CD4-positive, alpha-beta T cell treated with Interleukin-15 for 1 hour (primary cell): ENCODE measurements at regions not wholly inside any gene's neighbourhood (a gene's known extent, or its start where the extent isn't known, plus 50 kb on each side); places are given as distances from the start of the nearest gene placed in this dataset.
"Not testable (repeated sequence)": the region's sequence is repeated elsewhere in the genome, so short reads cannot be mapped to it uniquely, and the experiment has no call there.

Experiments used
- DNase-seq: peaks from one replicate; pipeline ENCODE4 v3.0.0-alpha.2; 2020

DNA sequence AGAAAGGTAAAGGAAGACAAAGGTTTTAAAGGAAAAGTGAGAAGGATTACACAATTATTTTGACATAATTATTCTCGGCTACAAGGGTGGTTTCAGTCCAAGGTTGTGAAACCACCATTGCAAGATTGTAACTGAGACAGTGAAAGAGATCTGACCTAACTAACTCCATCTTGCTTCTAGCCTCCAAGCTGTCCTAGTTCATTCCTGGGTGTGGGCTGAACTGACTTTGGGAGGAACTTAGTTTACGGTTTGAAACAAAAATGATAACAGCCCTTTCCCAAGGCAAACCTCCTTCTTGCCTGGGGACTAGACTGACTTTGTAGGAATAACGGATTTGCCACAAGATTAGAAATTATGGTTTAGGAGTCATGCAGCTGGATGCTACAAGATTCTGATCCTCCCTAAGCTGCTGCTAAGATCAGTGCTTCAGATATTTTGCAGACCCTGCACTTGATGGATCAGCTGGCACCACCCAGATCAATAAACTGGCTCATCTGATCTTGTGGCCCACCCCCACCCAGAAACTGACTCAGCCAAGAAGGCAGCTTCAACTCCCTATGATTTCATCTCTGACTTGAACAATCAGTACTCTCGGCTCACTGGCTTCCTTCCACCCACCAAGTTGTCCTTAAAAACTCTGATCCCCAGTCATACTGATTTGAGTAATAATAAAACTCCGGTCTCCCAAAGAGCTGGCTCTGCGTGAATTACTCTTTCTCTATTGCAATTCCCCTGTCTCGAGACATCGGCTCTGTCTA is 57.7 kb upstream of the AADACL2 start:
- no peak for DNase-seq

DNA sequence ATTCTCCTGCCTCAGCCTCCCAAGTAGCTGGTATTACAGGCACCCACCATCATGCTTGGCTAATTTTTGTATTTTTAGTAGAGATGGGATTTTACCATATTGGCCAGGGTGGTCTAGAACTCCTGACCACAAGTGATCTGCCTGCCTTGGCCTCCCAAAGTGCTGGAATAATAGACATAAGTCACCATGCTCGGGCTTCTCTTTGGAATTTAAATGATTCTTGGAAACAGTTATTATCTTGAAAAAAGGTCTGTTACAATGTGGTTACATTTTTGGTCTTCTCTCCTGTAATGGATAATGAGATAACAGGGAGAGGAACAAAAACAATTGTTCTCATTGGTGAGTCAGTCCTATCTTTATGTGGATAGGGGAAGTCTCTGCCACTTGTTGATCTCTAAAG is 59.8 kb upstream of the AADACL2 start:
- no peak for DNase-seq

DNA sequence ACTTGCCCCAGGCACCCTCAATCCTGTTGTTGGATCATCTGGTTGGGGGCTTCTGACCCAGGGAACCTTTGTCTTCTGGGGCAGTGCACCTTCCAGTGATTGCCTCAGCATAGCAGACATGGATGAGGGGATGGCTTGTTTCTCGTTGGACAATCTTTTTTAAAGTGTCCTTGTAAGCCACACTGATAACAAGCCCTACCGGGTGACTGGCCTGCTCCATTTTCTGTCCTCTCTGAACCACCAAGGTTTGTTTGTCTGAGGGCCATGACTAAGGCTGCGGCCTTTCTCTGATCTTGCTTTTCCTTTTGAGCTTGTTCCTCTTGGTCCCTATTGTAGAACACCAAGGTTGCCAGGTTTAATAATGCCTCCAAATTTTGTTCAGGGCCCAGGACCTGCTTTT is 66.0 kb upstream of the AADACL2 start:
- not testable (repeated sequence) for DNase-seq

DNA sequence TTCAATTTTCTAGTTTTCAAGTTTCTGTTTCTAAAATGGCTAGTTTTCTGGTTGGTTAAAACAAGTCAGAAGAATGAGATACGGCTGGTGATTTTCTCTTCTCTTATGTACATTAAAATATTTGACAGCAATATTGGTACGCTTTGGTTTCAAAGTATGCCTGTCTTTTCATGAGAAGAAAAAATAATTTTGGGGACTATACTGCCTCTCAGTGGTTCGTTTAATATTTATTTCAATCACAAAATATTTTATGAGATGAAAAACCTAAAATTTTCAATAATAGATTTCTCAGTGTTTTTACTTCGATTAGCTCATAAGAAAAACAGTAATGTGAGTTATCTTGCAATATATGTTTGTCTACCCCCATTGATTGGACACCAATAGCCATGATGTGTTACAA is 72.8 kb upstream of the AADACL2 start:
- DNase-seq: no peak

DNA sequence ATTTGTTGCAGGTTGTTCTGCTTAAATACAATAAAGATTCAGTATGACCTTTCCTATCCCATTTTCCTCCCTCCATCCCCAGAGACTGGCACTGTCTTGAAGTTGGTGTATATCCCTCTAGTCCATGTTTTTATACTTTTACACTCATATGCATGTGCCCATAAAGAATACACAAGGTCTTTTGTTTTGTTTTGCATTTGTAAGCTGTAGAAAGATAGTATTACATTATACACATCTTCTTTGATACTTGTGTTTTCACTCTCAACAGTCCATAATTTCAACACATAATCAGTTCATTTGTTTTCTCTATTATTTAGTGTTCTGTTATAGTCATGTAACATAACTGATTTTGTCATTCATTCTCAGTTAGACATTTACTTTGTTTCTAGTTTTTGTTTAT is 88.7 kb upstream of the AADACL2 start:
- no peak for DNase-seq

DNA sequence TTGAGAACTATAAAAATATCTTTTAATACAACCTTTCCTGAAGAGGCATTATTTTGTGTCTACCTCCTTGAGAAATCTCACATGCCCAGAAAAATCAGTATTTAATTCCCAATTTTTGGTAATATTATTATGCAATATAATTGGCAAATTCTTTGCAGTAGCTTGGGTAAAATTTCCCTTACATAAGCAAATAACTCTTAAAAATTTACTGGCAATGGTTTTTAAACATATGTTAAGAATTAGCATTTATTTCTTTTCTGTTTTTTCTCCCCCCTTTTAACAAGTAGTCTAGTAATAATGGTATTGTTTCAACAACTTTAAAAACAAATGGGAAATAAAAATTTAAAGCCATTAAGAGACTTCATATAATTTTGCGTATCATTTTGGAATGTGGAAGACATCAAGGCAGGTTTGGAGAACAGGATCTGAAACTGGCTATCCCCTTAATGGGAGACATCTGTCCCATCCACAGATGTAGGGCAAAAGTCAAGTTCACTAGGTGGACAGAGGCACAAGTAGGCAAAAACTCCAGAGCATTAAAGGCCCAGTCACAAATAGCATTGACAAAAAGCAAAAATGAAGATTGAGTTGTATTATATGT is 89.6 kb upstream of the AADACL2 start:
- no peak for DNase-seq

DNA sequence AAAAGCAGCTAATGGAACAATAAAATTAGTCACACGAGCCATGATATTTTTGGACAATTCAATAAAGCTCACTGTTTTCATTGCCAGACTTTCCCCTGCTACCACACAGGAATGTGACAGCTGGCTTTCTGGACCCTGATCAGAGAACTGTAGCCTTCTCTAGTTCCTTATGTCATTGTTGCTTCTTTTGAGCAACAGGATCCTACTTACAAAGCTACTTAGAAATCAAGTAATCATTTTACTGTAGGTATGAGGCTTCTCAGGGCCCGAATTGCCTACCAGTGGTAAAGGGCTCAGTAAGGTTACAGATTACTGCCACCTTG is 94.3 kb upstream of the AADACL2 start:
- DNase-seq: no peak

DNA sequence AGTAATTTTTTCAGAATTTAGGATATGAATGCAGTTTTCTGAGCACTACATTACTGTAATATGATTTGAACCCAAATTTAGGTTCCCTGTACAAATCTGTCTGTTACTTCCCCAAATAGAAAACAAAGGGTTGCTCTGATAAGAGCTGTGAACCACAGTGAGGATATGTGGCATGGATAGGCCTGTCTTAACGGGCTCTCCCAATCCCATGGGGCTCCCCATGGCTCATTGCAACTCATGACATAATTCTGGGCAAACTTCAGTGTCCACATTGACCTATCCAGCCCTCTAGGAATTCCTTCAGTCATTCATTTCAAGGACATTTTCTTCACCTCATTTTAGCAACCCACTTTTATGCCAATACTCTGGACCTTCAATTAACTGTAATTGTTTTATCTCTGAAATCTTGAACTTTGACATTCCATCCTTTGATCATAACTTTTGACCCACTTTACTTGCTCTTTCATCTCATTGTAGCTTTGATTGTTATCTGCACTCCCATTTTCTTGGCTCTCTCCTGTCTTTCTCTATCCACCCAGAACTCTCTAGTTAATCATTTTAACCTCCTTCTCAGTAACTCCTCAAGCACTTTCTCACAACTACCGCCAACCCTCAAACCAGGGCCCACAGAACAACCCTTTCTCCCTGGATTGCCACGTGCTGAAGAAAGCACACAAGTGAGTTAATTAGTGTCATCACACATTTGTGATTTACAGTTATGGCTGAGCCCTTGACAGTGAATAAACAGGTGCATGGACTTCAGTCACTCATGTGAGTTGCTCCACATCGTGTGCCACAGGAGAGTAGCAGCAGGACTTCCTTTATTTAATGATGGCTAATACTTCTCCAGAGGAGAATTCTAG is 94.9 kb upstream of the AADACL2 start:
- no peak for DNase-seq

DNA sequence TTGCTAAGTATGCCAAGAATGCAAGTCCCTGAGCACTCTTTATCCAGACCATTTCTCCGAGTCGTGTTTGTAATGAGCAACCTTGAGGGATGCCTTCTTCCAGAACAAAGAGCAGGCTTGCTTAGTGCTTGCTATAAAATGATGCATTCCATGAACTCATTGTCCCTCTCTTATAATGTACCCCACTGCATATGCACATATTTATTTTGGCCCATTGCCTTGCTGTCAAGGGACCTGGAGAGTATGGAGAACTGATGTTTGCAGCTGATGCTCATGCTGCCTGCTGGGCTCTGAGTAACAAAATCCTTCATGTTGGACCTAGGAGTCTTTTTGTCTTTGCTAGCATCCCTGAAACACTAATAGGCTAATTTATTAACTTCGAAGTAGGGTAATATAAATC is 97.8 kb upstream of the AADACL2 start:
- no peak for DNase-seq

DNA sequence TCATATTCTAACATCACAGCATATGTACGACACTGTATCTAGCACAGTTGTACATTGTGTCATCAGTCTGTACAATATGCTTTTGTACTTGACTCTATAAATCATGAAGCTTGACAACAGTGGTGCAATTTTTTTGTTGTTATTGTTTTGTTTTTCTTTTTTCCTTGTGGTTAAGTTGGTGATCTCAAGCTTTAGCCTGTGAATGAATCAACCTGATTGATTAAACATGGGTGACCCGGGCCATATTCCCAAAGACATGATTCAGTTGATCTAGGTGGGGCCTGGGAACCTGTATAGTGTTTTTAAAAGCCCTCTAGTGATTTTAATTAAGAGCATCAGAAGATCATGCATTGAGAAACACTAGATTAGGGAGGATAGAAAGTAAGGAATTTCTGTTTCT is 101.8 kb upstream of the AADACL2 start:
- DNase-seq: no peak

DNA sequence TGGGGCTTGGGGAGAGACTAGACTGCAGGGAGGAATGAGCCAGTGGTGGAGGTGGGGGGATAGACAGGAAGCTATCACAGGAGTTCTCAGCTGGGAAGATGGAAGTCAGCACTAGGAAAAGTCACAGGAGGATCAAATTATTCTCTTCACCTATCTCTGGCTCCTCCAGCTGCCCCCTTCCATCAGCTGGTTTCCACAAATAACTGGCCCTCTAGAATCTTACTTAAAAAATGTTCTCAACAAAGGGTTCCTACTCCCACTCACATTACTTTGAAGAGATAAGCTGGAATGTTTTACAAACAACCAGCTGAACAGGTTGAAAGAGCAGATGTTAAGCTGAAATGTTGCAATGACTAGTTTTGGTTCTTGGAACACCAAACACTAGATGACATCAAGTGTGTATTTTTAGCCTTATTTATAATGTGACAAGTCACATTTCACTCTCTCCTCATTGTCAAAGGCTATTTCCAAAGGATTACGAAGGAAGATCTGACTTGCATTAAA is 102.7 kb upstream of the AADACL2 start:
- DNase-seq: no peak

DNA sequence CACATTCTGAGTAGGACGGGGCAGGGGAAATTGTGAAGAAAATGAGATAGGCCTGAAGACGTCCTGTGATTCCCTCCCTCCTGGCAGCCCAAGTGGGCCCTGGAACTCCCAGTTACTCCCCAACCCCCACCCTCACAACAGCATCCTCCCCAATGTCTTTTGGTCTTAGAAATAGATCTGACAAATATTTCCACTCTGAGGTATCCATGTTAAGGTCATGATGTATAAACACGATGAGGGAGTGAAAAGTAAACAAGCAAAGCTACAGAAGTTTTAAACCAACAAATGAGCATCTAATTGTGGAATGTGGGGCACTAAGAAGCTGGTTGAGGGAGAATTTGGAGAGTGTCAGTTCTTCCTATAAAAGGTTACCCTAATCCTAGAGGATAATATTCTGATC is 103.7 kb upstream of the AADACL2 start:
- no peak for DNase-seq

DNA sequence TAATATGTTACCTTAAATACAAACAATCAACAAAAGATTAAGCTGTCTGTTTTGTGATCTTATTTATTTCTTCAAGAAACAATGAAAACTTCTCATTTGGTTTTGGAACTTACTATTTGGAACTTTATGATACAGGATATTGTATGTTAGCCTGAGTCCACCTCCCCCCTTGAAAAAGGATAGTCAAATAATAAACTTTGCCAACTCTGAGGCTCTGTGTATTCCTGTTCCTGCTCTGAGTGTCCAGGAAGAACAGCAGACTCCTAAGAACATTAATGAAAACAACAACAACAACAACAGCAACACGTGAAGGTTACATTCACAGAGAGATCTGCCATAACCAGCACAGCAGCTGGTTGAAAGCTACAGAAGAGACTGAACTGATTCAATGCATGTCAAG is 108.1 kb upstream of the AADACL2 start:
- DNase-seq: no peak

DNA sequence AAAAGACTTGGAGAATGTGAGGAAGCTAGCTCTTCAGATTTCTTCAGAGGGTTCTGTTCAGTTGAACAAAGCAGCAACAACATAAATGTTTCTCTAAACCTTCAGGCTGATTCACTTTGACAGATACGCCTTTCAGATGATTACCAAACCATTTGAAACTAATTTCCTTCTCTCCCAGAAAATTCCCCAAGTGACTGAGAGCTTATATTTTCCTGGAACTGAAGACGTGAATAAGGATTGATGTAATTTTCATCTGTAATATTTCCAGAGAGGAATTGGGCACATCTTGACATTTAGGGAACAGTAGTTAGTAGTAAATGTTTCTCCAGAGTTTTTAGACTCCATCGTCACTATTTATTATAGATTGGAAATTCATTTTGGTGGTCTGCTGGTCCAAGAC is 108.6 kb upstream of the AADACL2 start:
- DNase-seq: no peak

DNA sequence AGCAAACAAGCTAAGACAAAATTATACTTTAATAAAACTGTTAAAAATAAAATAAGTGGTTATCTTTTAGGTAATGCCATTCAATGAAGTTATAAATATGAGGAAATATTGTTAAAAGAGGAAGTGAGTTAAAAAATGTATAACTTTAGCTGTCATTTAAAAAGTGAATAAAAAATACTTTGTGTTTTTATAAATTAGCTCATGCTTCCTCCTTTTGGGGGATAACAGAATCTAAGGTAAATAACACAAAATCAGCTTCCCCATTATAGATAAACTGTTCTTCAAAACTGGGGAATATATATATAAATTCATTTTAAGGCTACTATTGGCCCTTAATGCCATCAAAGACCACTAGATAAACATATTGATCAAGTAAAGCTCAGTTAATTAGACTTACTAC is 113.7 kb upstream of the AADACL2 start:
- DNase-seq: no peak

DNA sequence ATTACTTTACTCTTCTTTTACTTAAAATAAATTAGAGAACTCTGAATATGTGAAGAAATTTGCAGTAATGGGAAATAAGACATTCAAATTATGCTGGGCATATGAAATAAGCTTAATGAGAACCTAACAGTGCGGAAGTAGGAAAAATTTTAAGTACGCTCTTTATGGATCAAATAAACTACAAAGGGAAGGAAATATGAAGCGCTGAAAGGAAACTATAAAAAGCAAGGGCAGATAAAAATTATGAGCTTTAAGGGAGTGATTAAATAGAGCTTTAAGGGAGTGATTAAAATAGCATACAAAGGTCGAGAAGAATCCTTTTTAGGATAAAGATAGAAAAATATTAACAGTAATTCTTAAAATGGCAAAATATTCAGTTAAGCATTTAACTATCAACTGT is 118.3 kb upstream of the AADACL2 start:
- DNase-seq: no peak

DNA sequence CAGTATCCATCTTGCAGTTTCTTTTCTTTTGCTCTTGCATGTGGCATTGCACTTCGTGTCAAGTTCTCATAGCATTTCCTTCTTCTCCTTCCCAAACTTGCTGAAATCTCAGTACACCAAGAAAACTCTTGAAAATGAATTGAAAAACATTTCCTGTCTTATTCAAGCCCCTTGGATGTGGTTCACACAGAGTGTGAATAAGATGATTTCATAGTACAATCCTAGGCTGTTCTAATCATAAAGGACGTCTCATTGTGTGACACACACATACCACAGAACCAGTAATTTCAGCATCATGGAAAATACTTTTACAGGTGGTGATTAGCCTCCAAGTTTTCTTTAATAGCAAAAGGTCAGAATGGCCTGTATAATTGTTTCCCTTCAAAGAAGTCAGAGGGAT is 121.6 kb upstream of the AADACL2 start:
- DNase-seq: no peak

DNA sequence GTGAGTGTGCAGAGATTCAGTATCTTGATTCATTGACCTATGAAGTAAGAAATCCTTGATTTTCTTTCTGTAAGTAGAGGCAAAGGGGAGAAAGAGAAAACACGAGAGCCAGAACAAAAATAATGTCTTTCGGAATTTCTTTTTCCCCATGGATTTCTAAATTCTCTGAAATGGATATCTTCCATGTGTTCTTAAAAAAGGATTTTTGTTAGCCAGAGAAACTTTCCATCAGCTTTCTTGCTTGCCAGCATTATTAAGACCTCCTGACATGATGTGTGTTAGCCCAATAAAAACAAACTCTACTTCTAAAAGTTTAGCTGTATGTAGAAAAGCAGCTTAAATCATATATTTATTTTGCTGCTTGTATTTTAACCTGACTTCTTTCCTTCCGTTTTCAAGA is 122.3 kb upstream of the AADACL2 start:
- no peak for DNase-seq

DNA sequence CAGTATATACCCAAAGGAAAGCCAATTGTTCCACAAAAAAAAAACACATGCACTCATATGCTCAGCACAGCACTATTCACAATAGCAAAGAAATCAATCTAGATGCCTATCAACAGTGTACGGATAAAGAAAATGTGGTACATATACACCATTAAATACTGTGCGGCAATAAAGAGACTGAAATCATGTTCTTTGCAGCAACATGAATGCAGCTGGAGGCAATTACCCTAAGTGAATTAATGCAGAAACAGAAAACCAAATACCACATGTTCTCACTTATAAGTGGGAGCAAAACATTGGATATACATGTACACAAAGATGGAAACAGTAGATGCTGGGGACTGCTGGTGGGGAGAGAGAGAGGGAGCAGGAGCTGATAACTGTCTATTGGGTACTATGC is 124.2 kb upstream of the AADACL2 start:
- DNase-seq: no peak

DNA sequence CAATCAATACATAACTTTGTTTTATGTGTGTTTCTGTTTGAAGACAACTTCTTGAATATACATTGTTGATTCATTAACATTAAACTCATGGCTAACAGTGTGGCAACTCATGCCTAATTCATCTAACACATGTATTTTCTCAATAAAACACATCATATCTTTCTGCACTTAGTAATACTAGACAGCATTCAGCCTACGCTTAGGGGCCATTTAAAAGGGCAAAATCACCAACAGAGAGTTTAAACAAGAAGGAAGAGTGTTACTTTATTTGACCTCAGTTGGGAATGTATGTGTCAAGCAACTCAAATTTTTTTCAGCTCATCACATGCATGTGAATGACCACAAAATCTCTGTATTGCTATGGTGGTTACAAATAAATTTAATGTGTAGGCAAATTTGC is 128.8 kb upstream of the AADACL2 start:
- DNase-seq: no peak

DNA sequence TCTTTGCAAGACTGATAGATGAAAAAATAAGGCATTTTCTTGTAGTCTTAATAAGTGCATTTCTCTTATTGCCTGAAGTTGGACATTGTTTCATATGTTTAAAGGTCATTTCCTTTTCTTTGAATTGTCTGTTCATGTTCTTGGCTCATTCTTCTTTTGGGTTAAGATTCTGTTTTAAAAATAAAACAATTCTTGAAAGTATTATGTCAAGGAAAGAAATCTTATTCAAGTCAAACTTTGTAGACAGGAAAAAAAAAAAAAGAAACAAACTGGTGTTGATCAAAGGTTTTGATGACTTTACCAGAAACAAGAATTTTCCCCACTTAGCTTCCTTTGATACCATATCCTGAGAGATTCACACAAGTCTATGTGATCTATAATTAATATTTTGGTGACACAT is 132.9 kb upstream of the AADACL2 start:
- DNase-seq: no peak

DNA sequence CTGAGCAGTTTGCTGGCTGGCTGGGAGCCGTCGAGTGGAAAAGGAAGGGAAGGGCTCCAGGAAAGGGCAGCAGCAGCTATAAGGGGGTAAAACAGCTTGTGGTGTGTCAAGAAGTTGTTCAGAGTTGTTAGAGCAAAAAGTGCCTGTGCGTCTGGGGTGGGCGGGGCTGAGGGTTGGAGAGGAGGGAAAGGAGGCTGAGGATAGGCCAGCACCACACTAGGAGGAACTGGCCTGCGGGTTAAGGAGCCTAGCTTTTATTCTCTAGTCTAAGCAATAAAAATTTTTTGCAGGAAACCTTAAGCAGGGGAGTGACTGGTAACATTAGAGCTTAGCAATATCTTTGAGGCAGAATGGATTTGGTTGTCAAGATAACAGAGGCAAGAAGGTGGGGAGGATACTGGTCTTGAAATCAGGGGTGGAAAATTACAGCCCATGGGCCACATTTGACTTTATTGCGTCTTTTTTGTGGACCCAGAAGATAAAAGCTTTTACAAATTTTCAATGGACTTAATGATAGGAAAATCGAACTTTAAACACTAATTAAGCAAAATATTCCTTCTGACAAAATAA is 134.5 kb upstream of the AADACL2 start:
- DNase-seq: no peak

DNA sequence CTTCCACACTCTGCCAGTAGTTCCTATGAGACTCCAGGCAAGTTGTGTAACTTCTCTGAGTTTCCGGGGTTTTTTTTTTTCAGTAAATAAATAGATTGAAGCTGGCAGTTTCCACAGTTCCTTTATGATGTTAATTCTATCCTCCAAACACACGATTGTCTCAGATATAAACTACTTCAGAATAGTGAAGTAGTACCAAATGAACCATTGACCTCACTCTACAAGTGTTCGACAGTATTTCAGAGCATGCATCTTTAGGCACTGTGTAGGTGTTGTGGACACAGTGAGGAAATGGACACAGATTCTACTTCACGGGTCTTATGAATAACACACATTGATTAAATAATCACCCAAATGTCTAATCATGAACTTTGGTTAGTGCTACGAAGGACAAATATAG is 136.1 kb upstream of the IGSF10 start:
- DNase-seq: no peak

DNA sequence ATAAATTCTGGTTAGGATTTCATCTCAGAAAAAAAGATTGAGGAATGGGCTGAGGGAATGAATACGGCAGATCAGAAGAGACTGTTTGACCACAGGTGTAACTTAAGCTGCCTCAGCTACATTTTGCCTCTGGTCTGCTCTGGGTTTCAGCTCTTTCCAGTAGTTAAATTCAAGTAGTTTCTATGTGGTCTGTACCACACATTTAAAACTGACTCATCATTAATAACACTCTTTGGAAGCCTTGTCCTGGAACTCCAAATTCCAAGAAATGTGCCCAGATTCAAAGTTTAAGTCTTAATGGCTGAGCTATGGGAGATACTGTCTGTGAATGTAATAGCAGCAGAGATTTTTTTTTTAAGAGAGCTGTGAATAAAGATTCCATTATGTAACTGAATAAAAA is 133.1 kb upstream of the IGSF10 start:
- no peak for DNase-seq
